ENCODE measurements at regions not wholly inside any gene's neighbourhood (a gene's known extent, or its start where the extent isn't known, plus 50 kb on each side); places are given as distances from the start of the nearest gene placed in this dataset.
"Not testable (repeated sequence)": the region's sequence is repeated elsewhere in the genome, so short reads cannot be mapped to it uniquely, and the experiment has no call there.

- H3K4me3 ChIP-seq = no peak overlapping the region
- peak; percentile 56 to 74 (median 59) for ATAC-seq
- 5% methylated on average over 4 of the region's 4 CpGs for WGBS (ENCODE audit: insufficient coverage, low coverage, low lambda C conversion rate, missing lambda C conversion rate)
- intact Hi-C loops (cut with DNase I) = no loop called here
- TF ChIP-seq POLR2A (IDR thresholded peaks at IDR 0.05) = no peak
- TF ChIP-seq, protein P1, sequence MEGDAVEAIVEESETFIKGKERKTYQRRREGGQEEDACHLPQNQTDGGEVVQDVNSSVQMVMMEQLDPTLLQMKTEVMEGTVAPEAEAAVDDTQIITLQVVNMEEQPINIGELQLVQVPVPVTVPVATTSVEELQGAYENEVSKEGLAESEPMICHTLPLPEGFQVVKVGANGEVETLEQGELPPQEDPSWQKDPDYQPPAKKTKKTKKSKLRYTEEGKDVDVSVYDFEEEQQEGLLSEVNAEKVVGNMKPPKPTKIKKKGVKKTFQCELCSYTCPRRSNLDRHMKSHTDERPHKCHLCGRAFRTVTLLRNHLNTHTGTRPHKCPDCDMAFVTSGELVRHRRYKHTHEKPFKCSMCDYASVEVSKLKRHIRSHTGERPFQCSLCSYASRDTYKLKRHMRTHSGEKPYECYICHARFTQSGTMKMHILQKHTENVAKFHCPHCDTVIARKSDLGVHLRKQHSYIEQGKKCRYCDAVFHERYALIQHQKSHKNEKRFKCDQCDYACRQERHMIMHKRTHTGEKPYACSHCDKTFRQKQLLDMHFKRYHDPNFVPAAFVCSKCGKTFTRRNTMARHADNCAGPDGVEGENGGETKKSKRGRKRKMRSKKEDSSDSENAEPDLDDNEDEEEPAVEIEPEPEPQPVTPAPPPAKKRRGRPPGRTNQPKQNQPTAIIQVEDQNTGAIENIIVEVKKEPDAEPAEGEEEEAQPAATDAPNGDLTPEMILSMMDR (IDR thresholded peaks at IDR 0.05) = peak; percentile 30 to 71 (median 56)
- no peaks in the 10 kb centered on the region for H3K36me3 ChIP-seq
- H3K27ac ChIP-seq = no peak overlapping the region
- peak in 1 of 3 donors; percentile 36 for DNase-seq
- H3K27me3 ChIP-seq = peaks cover 0 to 4% of the 10 kb centered on the region in 2 donors
- H3K4me1 ChIP-seq = no peaks in the 10 kb centered on the region
- H3K9me3 ChIP-seq = no peaks in the 10 kb centered on the region
These were observed 178.5 kb upstream of the OR4E1 start for GRCh38 chr14:21852061-21852664.

- H3K36me3 ChIP-seq; DNase-seq; ATAC-seq; H3K4me3 ChIP-seq; H3K27ac ChIP-seq; intact Hi-C loops (cut with DNase I); H3K27me3 ChIP-seq; H3K4me1 ChIP-seq; H3K9me3 ChIP-seq: not testable (repeated sequence)
- WGBS (ENCODE audit: insufficient coverage, low coverage, low lambda C conversion rate, missing lambda C conversion rate) = 20% methylated on average over 4 of the region's 11 CpGs
These were observed 173.3 kb upstream of the OR4E1 start for GRCh38 chr14:21846902-21847301.

GRCh38 chr14:21846227-21846885, 172.7 kb upstream of the OR4E1 start:
- Histone ChIP-seq H3K27me3 (no peaks in the 10 kb centered on the region), H3K4me1 (no peaks in the 10 kb centered on the region), H3K27ac (no peak overlapping the region), H3K4me3 (no peak overlapping the region), H3K9me3 (no peaks in the 10 kb centered on the region), H3K36me3 (no peaks in the 10 kb centered on the region)
- intact Hi-C loops (cut with DNase I) = no loop called here
- TF ChIP-seq POLR2A (IDR thresholded peaks at IDR 0.05) = no peak
- TF ChIP-seq, protein P1 (IDR thresholded peaks at IDR 0.05) = peak; percentile 13 to 49 (median 32)
- 18% methylated on average over 11 of the region's 13 CpGs for WGBS (ENCODE audit: insufficient coverage, low coverage, low lambda C conversion rate, missing lambda C conversion rate)
- peak in 2 of 3 donors; percentile 28 to 54 for DNase-seq
- ATAC-seq = peak; percentile 30 to 57 (median 42)

GRCh38 chr14:21840765-21841164, 167.1 kb upstream of the OR4E1 start:
- no peaks in the 10 kb centered on the region for H3K4me1 ChIP-seq
- no peak overlapping the region for H3K27ac ChIP-seq
- no peaks in the 10 kb centered on the region for H3K9me3 ChIP-seq
- H3K36me3 ChIP-seq = no peaks in the 10 kb centered on the region
- ATAC-seq (no peak), DNase-seq (no peak)
- H3K27me3 ChIP-seq = no peaks in the 10 kb centered on the region
- intact Hi-C loops (cut with DNase I) = no loop called here
- 13% methylated on average over 4 of the region's 4 CpGs for whole genome bisulfite sequencing (ENCODE audit: insufficient coverage, low coverage, low lambda C conversion rate, missing lambda C conversion rate)
- no peak overlapping the region for H3K4me3 ChIP-seq
- TF ChIP-seq, protein P1 (IDR thresholded peaks at IDR 0.05) = no peak
- TF ChIP-seq POLR2A (IDR thresholded peaks at IDR 0.05) = no peak

- no peak overlapping the region for H3K4me3 ChIP-seq
- H3K27me3 ChIP-seq = no peaks in the 10 kb centered on the region
- DNase-seq (no peak), ATAC-seq (no peak)
- H3K36me3 ChIP-seq = no peaks in the 10 kb centered on the region
- intact Hi-C loops (cut with DNase I) = no loop called here
- no peak for TF ChIP-seq POLR2A (IDR thresholded peaks at IDR 0.05)
- TF ChIP-seq, protein P1 (IDR thresholded peaks at IDR 0.05) = no peak
- no peaks in the 10 kb centered on the region for H3K4me1 ChIP-seq
- H3K27ac ChIP-seq = no peak overlapping the region
- no peaks in the 10 kb centered on the region for H3K9me3 ChIP-seq
- WGBS (ENCODE audit: insufficient coverage, low coverage, low lambda C conversion rate, missing lambda C conversion rate) = 46% methylated on average over 4 of the region's 4 CpGs
These were observed 160.2 kb upstream of the OR4E1 start for GRCh38 chr14:21833836-21834235.
